Epidermal melanocyte (primary cell): ENCODE measurements at regions not wholly inside any gene's neighbourhood (a gene's known extent, or its start where the extent isn't known, plus 50 kb on each side); places are given as distances from the start of the nearest gene placed in this dataset.

Experiments
- DNase-seq: peaks from one replicate; pipeline ENCODE4 v3.0.0; 2011; ENCODE audit warnings: low spot score; ENCODE audit not compliant: insufficient read length

GRCh38 chr14:76306131-76306530 is 69.8 kb upstream of the ESRRB start:
- no peak for DNase-seq

DNA sequence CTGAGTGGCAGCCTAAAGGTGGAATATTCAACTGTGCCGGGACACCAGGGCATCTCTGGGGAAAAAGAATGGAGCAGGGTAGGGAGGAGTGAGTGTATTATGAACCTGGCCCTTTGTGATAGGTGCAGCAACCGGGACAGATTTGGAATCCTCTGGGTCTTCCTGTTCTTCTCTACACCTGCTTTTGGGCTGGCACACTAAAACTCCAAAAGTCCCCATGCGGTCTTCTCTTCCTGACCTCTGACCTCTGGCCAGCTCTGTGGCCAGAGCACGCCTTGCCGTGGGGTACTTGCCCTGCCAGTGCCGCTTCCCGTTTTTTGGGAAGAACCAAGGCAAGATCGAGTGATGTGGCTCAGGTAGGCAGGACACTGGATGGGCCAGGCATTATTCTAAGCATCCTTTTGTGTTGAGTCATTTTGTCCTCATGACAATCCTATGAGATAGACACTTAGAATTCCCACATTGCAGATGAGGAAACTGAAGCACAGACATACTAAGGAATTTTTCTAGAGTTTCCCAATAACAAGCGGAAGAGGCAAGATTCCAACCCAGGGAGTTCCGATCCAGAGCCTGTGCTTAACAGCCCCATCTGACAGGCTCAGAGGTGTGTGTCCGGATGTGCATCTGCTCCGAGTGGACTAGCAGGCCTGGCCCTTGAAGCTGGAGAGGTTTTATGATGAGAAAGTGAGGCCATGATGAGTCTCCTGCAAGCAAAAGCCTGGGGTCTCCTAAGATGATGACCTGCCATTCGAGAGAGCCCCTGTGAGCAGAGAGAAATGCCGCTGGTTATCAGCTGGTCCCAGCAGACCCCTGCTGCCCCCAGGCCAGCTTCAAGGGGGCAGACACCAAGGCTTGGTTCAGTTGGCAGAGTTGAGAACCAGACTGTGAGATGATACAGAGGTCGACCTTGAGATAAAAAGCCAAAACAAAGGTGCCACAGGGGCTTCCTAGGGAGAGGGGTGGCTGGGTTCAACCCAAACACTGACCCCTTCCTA is 67.9 kb upstream of the ESRRB start:
- no peak for DNase-seq

- no peak for DNase-seq
These were observed 66.3 kb upstream of the ESRRB start for GRCh38 chr14:76309572-76310162.

DNA sequence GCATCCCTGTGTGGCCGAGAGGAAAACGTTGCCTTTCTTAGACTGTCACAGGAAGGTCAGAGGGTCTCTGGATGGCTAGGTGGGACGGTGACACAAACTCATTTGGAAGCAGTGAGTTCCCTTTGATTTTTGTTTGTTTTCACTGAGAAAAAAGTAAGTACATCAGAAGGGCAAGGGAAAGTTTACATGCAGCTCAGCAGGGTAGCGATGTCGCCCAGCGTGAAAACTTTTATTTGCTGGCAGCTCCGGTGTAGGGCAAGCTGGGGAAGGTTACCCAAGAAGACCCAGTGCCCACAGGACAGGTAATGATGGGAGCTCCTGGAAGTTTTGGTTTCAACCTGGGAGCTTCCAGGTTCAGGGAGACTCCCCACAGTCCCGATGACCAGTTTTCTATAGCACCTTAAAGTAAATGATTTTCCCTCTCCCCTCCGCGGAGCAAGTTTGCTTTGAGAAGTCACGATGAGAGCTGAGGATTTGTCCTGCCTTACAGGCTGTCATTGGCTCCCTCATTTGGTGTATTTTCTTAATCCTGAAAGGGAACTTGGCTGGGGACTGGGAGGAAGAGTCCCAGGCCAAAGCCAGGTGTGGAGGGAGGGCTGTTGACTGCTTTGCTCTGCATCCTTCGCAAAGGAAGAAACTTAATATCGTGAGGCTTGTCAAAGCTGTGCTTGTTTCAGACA is 64.7 kb upstream of the ESRRB start:
- DNase-seq = no peak

- no peak for DNase-seq
These were observed 63.1 kb upstream of the ESRRB start for GRCh38 chr14:76312821-76313220.

GRCh38 chr14:76313303-76313702 is 62.6 kb upstream of the ESRRB start:
- DNase-seq = no peak

DNA sequence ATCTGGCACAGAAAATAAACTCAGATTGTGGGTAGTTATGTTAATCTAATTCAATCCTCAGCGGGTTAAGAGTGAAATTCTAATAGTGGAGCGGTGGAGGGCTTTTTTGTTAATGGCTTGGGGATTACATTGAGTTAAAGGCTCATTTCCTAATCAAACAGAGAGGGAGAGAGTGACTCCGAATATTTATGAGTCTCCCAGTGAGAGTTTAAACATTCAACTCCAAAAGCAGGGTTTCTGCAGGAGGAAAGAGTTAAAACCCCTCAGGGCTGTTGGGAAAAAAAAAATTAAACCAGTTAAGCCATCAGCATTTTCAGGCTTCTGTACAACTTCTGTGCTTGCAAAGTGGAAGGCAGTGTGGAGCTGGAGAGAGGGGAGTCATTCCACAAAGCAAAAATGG is 62.1 kb upstream of the ESRRB start:
- DNase-seq = no peak

GRCh38 chr14:76314521-76315034 is 61.4 kb upstream of the ESRRB start:
- DNase-seq = no peak

DNA sequence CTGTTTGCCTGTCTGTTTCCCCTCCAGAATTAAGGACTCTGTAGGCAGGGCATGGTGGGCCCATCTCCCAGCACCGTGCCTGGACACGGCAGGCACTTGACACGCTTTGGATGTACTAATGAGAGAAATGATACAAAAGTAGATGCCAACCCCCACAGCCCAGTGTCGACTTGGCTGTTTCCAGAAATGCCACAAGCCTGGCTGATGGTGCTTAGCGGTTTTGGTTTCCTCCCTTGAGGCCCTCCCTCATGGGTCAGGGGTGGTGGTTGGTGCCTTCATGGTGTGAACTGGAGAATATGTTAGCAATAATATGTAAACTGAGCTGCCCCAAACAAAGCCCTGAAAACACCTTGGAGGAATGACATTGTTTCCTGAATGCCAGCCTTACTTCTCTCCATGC is 55.5 kb upstream of the ESRRB start:
- no peak for DNase-seq

- no peak for DNase-seq
These were observed 55.0 kb upstream of the ESRRB start for GRCh38 chr14:76320975-76321374.

- no peak for DNase-seq
These were observed 53.2 kb upstream of the ESRRB start for GRCh38 chr14:76322594-76323220.

DNA sequence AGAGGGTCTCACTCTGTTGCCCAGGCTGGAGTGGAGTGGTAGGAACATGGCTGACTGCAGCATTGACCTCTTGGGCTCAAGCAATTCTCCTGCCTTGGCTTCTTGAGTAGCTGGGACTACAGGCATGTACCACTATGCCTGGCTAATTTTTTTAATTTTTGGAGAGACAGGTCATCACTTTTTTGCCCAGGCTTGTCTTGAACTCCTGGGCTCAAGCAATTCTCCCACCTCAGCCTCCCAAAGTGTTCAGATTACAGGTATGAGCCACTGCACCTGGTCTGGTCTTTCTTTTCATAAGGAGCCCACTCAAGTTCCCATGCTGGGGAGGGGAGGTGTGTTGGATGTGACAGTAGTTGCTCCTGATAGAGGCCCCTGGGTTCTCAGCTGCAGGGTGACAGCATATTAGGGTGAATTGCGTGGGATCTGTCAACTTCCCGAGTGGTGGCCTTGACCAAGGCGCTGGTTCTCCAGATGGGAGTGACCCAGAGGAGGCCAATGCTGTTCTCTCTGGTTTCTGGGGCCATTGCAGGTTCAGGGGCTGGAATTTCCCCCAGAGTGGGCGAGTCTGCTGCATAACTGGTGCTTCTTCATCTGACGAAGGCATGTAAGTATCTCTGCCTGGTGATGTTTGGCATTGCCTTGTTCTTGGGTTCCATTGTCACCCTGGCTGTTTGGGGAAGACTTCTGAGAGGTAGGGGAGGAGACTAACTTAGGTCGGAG is 52.4 kb upstream of the ESRRB start:
- DNase-seq = no peak

DNA sequence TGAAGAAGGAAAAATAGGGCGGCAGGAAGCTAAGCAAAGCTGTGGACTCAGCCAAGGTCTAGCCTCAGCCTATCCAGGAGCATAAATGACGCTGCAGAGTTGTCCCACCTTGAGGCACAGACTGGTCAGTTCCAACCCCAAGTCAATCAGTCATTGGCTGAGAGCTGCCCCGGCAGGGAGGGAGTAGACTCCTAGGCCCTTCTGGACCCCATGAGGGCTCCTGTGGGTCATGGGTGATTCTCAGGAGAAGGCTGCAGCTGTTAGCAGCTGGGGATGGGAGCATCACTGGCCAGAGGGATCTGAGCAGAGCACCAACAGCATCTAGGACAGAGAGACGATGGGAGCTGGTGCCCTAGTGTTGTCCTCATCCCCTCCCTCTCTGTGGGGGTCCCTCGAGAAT is 51.8 kb upstream of the ESRRB start:
- no peak for DNase-seq
